HepG2 (cell line): ENCODE measurements at regions not wholly inside any gene's neighbourhood (a gene's known extent, or its start where the extent isn't known, plus 50 kb on each side); places are given as distances from the start of the nearest gene placed in this dataset.

Experiments
- ADNP ChIP-seq: sonication (generic); formaldehyde crosslinking; IDR thresholded peaks from 2 replicates; pipeline ENCODE4 v1.4.0; 2020; ENCODE audit warnings: missing genetic modification reagents
- ARNT ChIP-seq: fragments of 450-650 bp; IDR thresholded peaks from 2 replicates; pipeline ENCODE4 v1.6.1; 2017
- EHMT2 ChIP-seq: fragments of 200-600 bp; sonication (generic); IDR thresholded peaks from 2 replicates; pipeline ENCODE4 v1.7.0; 2017; ENCODE audit warnings: antibody characterized with exemption, low read depth, low read length, borderline replicate concordance
- MED13 ChIP-seq: sonication (generic); formaldehyde crosslinking; IDR thresholded peaks from 2 replicates; pipeline ENCODE4 v1.5.0; 2020; ENCODE audit warnings: missing genetic modification reagents
- NKX3-1 ChIP-seq: sonication (generic); formaldehyde crosslinking; IDR thresholded peaks from 2 replicates; pipeline ENCODE4 v1.5.0; 2020; ENCODE audit warnings: missing genetic modification reagents
- PHB2 ChIP-seq: fragments of 450-650 bp; IDR thresholded peaks from 2 replicates; pipeline ENCODE4 v1.6.1; 2018; ENCODE audit not compliant: partially characterized antibody
- POLR2G ChIP-seq: fragments of 200-400 bp; formaldehyde crosslinking; IDR thresholded peaks from 2 replicates; pipeline ENCODE4 v1.6.1; 2018; ENCODE audit warnings: mild to moderate bottlenecking, low read depth, low read length, moderate library complexity
- SAFB2 ChIP-seq: sonication (generic); formaldehyde crosslinking; IDR thresholded peaks from 2 replicates; pipeline ENCODE4 v1.5.1; 2020; ENCODE audit warnings: missing genetic modification reagents, low read depth, mild to moderate bottlenecking, borderline replicate concordance
- SIX4 ChIP-seq: sonication (generic); formaldehyde crosslinking; IDR thresholded peaks from 2 replicates; pipeline ENCODE4 v1.4.0; 2020; ENCODE audit warnings: missing genetic modification reagents
- SSRP1 ChIP-seq: IDR thresholded peaks from 2 replicates; pipeline ENCODE4 v1.6.1; 2016; ENCODE audit warnings: control low read depth
- THRA ChIP-seq: sonication (generic); formaldehyde crosslinking; IDR thresholded peaks from 2 replicates; pipeline ENCODE4 v1.4.0; 2020; ENCODE audit warnings: missing genetic modification reagents, borderline replicate concordance
- ZBTB42 ChIP-seq: sonication (generic); formaldehyde crosslinking; IDR thresholded peaks from 2 replicates; pipeline ENCODE4 v1.5.0; 2020; ENCODE audit warnings: mild to moderate bottlenecking, missing genetic modification reagents
- ZNF234 ChIP-seq: sonication (generic); formaldehyde crosslinking; conservative IDR thresholded peaks from 2 replicates; pipeline ENCODE4 v1.5.1; 2020; ENCODE audit warnings: mild to moderate bottlenecking, missing genetic modification reagents
- ZNF326 ChIP-seq: sonication (generic); formaldehyde crosslinking; IDR thresholded peaks from 2 replicates; pipeline ENCODE4 v1.4.0; 2020; ENCODE audit warnings: missing genetic modification reagents, borderline replicate concordance
- ZNF333 ChIP-seq: sonication (generic); formaldehyde crosslinking; IDR thresholded peaks from 2 replicates; pipeline ENCODE4 v1.4.0; 2020; ENCODE audit warnings: mild to moderate bottlenecking, missing genetic modification reagents, borderline replicate concordance
- ZNF496 ChIP-seq: sonication (generic); formaldehyde crosslinking; IDR thresholded peaks from 2 replicates; pipeline ENCODE4 v1.8.1; 2023; ENCODE audit warnings: mild to moderate bottlenecking, moderate library complexity, missing genetic modification reagents; ENCODE audit not compliant: insufficient replicate concordance
- ZNF530 ChIP-seq: sonication (generic); formaldehyde crosslinking; IDR thresholded peaks from 2 replicates; pipeline ENCODE4 v1.5.0; 2020; ENCODE audit warnings: low read depth, mild to moderate bottlenecking, missing genetic modification reagents
- ZSCAN22 ChIP-seq: sonication (generic); formaldehyde crosslinking; IDR thresholded peaks from 2 replicates; pipeline ENCODE4 v1.4.0; 2020; ENCODE audit warnings: mild to moderate bottlenecking, missing genetic modification reagents
- TF ChIP-seq, protein P1 (sequence below): sonication (generic); formaldehyde crosslinking; IDR thresholded peaks from 2 replicates; pipeline ENCODE4 v1.4.0; 2020; ENCODE audit warnings: missing genetic modification reagents, mild to moderate bottlenecking, borderline replicate concordance
- TF ChIP-seq, protein P2 (sequence below): sonication (generic); formaldehyde crosslinking; IDR thresholded peaks from 2 replicates; pipeline ENCODE4 v1.5.0; 2020; ENCODE audit warnings: missing genetic modification reagents
- TF ChIP-seq, protein P3 (sequence below): sonication (generic); formaldehyde crosslinking; IDR thresholded peaks from 2 replicates; pipeline ENCODE4 v1.8.1; 2023; ENCODE audit warnings: missing genetic modification reagents, mild to moderate bottlenecking, borderline replicate concordance
- TF ChIP-seq, protein P4 (sequence below): IDR thresholded peaks from 2 replicates; pipeline ENCODE4 v1.6.1; 2016
- TF ChIP-seq, protein P5 (sequence below): sonication (generic); formaldehyde crosslinking; conservative IDR thresholded peaks from 2 replicates; pipeline ENCODE4 v1.8.0; 2022; ENCODE audit warnings: low read depth, missing genetic modification reagents

GRCh38 chr2:180607514-180608049 is 372.8 kb upstream of the UBE2E3 start (continued):
- TF ChIP-seq, protein P1, sequence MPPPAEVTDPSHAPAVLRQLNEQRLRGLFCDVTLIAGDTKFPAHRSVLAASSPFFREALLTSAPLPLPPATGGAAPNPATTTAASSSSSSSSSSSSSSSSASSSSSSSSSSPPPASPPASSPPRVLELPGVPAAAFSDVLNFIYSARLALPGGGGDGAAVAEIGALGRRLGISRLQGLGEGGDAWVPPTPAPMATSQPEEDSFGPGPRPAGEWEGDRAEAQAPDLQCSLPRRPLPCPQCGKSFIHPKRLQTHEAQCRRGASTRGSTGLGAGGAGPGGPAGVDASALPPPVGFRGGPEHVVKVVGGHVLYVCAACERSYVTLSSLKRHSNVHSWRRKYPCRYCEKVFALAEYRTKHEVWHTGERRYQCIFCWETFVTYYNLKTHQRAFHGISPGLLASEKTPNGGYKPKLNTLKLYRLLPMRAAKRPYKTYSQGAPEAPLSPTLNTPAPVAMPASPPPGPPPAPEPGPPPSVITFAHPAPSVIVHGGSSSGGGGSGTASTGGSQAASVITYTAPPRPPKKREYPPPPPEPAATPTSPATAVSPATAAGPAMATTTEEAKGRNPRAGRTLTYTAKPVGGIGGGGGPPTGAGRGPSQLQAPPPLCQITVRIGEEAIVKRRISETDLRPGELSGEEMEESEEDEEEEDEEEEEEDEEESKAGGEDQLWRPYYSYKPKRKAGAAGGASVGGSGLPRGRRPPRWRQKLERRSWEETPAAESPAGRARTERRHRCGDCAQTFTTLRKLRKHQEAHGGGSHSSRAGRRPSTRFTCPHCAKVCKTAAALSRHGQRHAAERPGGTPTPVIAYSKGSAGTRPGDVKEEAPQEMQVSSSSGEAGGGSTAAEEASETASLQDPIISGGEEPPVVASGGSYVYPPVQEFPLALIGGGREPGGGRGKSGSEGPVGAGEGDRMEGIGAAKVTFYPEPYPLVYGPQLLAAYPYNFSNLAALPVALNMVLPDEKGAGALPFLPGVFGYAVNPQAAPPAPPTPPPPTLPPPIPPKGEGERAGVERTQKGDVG (CRISPR knock-in tag), result no peak
- TF ChIP-seq ZBTB42 (CRISPR knock-in tag) (no peak), EHMT2 (no peak), POLR2G (no peak), ZNF234 (CRISPR knock-in tag) (no peak), THRA (CRISPR knock-in tag) (no peak), SIX4 (CRISPR knock-in tag) (no peak), ZNF333 (no peak), ADNP (CRISPR knock-in tag) (no peak), SSRP1 (CRISPR knock-in tag) (no peak), MED13 (CRISPR knock-in tag) (no peak), ZNF326 (CRISPR knock-in tag) (no peak), ZNF496 (no peak), ARNT (no peak), SAFB2 (CRISPR knock-in tag) (no peak), ZNF530 (CRISPR knock-in tag) (no peak), ZSCAN22 (no peak), NKX3-1 (CRISPR knock-in tag) (no peak), PHB2 (no peak)
- TF ChIP-seq, protein P2, sequence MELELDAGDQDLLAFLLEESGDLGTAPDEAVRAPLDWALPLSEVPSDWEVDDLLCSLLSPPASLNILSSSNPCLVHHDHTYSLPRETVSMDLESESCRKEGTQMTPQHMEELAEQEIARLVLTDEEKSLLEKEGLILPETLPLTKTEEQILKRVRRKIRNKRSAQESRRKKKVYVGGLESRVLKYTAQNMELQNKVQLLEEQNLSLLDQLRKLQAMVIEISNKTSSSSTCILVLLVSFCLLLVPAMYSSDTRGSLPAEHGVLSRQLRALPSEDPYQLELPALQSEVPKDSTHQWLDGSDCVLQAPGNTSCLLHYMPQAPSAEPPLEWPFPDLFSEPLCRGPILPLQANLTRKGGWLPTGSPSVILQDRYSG (CRISPR knock-in tag), result no peak
- TF ChIP-seq, protein P3, sequence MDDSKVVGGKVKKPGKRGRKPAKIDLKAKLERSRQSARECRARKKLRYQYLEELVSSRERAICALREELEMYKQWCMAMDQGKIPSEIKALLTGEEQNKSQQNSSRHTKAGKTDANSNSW (CRISPR knock-in tag), result no peak
- TF ChIP-seq, protein P4, sequence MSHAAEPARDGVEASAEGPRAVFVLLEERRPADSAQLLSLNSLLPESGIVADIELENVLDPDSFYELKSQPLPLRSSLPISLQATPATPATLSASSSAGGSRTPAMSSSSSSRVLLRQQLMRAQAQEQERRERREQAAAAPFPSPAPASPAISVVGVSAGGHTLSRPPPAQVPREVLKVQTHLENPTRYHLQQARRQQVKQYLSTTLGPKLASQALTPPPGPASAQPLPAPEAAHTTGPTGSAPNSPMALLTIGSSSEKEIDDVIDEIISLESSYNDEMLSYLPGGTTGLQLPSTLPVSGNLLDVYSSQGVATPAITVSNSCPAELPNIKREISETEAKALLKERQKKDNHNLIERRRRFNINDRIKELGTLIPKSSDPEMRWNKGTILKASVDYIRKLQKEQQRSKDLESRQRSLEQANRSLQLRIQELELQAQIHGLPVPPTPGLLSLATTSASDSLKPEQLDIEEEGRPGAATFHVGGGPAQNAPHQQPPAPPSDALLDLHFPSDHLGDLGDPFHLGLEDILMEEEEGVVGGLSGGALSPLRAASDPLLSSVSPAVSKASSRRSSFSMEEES, result peak; percentile 43; the same call in 1 of the 2 replicates
- TF ChIP-seq, protein P5, sequence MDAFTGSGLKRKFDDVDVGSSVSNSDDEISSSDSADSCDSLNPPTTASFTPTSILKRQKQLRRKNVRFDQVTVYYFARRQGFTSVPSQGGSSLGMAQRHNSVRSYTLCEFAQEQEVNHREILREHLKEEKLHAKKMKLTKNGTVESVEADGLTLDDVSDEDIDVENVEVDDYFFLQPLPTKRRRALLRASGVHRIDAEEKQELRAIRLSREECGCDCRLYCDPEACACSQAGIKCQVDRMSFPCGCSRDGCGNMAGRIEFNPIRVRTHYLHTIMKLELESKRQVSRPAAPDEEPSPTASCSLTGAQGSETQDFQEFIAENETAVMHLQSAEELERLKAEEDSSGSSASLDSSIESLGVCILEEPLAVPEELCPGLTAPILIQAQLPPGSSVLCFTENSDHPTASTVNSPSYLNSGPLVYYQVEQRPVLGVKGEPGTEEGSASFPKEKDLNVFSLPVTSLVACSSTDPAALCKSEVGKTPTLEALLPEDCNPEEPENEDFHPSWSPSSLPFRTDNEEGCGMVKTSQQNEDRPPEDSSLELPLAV (CRISPR knock-in tag), result no peak
